ENCODE measurements at regions not wholly inside any gene's neighbourhood (a gene's known extent, or its start where the extent isn't known, plus 50 kb on each side); places are given as distances from the start of the nearest gene placed in this dataset.
"Not testable (repeated sequence)": the region's sequence is repeated elsewhere in the genome, so short reads cannot be mapped to it uniquely, and the experiment has no call there.

- DNase-seq = no peak
Measured at GRCh38 chr20:16864963-16865362, 116.8 kb downstream of the OTOR start.

DNA sequence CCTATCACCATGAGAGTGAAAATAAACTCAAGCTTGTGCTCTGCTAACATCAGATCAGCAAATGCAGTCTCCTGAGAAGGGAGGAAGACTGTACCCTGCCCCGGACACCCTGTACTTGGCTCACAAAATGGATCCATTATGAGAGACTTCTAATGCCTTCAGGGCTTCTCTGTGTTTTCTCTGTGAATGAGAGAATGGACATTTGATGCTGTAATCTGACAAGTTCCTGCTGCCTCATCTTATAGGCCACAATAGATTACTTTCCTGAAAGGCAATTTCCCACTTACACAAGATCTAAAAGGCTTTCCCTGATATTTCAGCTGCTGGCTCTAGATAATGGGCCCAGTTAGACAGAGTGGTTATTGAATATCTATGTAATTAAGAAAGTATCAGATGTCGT is 117.2 kb downstream of the OTOR start:
- no peak for DNase-seq

GRCh38 chr20:16873124-16873523 is 125.0 kb downstream of the OTOR start:
- not testable (repeated sequence) for DNase-seq

- no peak for DNase-seq
Measured at GRCh38 chr20:16877053-16877554, 128.9 kb downstream of the OTOR start.

DNA sequence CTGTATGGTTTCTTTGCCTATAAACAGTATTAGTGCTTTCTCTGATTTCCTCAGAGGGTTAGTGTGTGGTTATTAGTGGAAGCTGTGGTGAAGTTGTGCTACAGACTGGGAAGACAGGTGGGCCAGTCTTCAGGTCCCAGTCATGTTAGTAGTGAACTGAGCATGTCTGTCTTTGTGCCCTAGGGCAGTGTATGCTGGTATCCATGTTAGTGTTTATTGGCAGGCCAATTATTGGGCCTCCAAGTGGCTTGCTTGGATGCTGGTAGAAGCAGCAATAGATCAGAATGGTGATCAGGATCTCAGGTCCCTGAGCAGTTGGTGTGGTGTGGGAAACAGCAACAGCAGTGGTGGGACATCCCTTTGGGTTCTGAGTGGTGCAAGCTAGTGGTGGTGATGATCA is 137.6 kb downstream of the OTOR start:
- DNase-seq = no peak

- DNase-seq = no peak
Measured at GRCh38 chr20:16898433-16898832, 150.3 kb downstream of the OTOR start.

GRCh38 chr20:16902662-16903061 is 154.5 kb downstream of the OTOR start:
- no peak for DNase-seq

GRCh38 chr20:16904751-16905150 is 156.6 kb downstream of the OTOR start:
- no peak for DNase-seq

DNA sequence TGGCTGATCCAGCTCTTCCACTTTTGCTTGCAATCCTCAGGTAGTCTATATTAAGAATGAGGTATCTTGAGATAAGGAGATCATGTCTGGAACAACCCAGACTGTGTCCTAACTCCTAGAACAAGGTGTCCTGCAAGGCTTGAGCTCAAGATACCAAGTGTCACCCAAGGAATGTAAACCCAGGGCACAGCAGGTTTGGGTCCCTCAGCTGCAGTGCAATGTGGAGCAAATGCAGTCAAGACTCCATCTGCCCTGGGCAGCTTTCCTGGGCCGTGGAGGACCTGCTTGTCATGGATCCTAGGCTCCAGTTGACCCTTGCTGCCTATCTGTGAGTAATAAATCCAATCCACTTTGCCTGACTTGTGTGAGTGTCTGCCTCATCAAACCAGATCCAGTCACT is 166.1 kb downstream of the OTOR start:
- no peak for DNase-seq

- no peak for DNase-seq
Measured at GRCh38 chr20:16916165-16916564, 168.0 kb downstream of the OTOR start.

GRCh38 chr20:16917636-16918035 is 169.5 kb downstream of the OTOR start:
- DNase-seq = no peak

DNA sequence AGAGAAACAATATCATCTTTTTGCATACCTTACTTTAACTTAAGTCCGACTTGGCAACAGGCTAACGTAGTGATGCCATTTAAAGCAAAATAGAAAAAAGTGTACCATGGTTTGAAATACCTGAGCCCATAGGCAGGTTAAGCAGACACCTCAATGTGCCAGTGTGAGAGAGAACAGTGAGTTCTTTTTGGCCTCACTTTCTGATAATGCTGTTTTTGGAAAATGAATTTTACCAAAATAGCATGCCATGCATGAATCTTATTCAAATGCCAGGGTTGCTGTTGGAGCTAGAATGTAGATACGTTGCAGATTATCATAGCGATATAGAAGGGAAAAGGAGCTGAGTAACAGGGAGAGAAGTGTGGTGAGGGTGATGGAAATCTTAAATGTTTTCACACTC is 170.2 kb downstream of the OTOR start:
- DNase-seq = no peak

DNA sequence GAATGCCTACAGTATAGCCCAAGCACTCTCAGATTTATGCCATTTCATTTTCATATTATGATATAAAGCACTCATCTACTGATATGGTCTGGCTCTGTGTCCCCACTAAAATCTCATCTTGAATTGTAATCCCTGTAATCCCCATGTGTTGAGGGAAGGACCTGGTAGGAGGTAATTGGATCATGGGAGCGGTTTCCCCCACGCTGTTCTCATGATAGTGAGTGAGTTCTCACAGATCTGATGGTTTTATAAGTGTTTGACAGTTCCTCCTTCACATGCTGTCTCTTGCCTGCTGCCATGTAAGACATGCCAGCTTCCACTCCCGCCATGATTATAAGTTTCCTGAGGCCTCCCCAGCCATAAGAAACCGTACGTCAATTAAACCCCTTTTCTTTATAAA is 171.7 kb downstream of the OTOR start:
- no peak for DNase-seq

GRCh38 chr20:16922834-16923233 is 174.7 kb downstream of the OTOR start:
- no peak for DNase-seq

DNA sequence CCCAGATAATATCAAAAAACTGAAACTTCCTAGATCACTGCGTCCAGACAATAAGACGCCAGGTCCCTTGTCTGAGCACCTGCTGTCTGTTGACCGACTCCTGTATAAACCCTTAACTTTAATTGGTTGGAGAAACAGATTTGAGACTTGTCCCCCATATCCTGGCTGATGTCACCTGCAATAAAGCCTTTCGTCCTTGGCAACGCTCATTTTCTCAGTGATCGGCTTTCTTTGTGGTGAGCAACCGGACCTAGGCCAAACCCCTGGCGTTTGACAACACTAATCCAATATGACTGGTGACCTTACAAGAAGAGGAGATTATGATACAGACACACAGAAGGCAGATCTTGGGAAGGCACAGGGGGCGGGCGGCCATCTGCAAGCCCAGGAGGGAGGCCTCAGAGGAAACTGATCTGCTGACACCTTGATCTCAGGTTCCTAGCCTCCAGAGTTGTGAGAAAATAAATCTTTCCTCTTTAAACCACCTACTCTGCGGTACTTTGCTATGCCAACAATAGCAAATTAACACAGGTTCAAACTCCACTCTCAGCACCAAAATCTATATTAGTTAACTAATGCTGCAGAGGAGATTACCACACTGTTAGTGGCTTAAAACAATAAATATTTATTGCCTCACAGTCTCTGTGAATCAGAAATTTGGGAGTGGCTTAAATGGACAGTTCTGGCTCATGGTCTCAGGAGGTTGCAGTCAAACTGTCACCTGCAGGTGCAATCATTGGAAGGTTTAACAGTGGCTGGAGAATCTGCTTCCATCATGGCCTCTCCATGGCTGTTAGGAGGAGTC is 178.7 kb downstream of the OTOR start:
- no peak for DNase-seq

GRCh38 chr20:16929756-16930155 is 181.6 kb downstream of the OTOR start:
- DNase-seq = no peak

GRCh38 chr20:16930656-16931055 is 182.5 kb downstream of the OTOR start:
- no peak for DNase-seq

GRCh38 chr20:16939051-16939450 is 190.9 kb downstream of the OTOR start:
- no peak for DNase-seq

GRCh38 chr20:16940701-16941100 is 192.5 kb downstream of the OTOR start:
- DNase-seq = no peak

DNA sequence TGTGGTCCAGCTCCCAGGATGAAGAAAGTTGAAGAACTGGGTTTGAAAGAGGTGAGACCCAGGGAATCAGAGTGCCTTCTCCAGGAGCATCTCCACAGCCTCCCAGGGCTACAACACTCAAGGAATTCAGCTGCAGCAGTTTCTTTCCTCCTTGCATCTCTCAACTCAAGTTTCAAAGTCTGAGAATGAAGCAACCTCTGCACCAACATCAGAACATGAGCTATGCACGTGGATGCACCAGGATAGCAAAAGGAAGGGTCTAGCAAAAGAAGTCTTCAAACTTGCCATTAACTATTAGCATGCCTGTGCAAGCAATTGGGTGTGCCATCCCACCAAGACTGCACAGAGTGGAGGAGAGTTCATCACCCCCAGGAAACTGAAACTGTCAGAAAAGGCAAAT is 193.9 kb downstream of the OTOR start:
- DNase-seq = no peak

- DNase-seq = no peak
Measured at GRCh38 chr20:16942756-16943155, 194.6 kb downstream of the OTOR start.

- no peak for DNase-seq
Measured at GRCh38 chr20:16944745-16945144, 196.6 kb downstream of the OTOR start.

GRCh38 chr20:16945619-16946018 is 197.5 kb downstream of the OTOR start:
- DNase-seq = no peak

DNA sequence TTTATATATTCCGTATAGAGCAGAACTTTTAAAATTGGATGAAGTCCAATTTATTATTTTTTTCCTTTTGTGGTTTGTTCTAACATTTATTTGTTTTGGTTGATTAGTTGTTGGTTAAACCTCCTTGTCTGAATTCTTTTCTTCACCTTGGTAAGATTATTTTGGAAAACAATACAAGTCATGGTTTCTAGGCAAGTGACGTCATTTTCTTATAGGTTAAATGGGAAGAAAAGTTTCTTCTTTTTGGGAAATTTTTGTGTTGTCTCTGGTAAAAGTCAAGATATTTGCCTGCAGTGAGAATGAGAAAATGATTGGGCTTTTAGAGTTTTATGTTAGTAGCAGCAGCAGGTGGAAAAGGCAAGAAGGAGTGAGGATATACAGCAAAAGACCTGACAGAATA is 197.9 kb downstream of the OTOR start:
- no peak for DNase-seq

GRCh38 chr20:16947479-16947878 is 199.3 kb downstream of the OTOR start:
- no peak for DNase-seq

All from CD4-positive, alpha-beta T cell treated with Interleukin-4 for 1 hour (primary cell).